ENCODE measurements at regions not wholly inside any gene's neighbourhood (a gene's known extent, or its start where the extent isn't known, plus 50 kb on each side); places are given as distances from the start of the nearest gene placed in this dataset.

DNA sequence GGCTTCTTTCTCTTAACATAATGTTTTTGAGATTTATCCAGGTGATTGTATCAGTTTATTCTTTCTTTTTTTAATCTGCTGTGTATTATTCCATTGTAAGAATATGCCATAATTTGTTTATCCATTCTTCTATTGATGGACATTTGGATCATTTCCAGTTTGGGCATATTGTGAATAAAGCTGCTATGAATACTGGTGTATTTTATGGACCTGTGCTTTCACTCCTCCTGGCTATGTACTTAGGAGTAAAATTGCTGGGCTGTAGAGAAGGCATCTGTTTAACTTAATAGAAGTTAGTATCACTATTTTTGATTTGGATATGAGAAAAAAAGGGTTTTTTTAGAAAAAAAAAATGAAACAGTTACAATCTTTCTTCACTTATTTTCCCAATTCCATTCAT lies 50.0 kb upstream of the FAM9C start:
- TF ChIP-seq, protein P1, sequence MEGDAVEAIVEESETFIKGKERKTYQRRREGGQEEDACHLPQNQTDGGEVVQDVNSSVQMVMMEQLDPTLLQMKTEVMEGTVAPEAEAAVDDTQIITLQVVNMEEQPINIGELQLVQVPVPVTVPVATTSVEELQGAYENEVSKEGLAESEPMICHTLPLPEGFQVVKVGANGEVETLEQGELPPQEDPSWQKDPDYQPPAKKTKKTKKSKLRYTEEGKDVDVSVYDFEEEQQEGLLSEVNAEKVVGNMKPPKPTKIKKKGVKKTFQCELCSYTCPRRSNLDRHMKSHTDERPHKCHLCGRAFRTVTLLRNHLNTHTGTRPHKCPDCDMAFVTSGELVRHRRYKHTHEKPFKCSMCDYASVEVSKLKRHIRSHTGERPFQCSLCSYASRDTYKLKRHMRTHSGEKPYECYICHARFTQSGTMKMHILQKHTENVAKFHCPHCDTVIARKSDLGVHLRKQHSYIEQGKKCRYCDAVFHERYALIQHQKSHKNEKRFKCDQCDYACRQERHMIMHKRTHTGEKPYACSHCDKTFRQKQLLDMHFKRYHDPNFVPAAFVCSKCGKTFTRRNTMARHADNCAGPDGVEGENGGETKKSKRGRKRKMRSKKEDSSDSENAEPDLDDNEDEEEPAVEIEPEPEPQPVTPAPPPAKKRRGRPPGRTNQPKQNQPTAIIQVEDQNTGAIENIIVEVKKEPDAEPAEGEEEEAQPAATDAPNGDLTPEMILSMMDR (IDR thresholded peaks at IDR 0.05; ENCODE audit: extremely low read depth, insufficient read depth, missing control alignments) = no peak
- DNase-seq (ENCODE audit: low spot score) = no peak
- in situ Hi-C loops (cut with MboI; ENCODE audit: low pct_unique_long_range_greater_than_20kb, low sequenced_read_pairs, unreplicated experiment) = loop anchor here (10.0 kb wide), 2 partner anchors 160 to 390 kb away; no protein-coding TSS in a partner anchor
